Ovary (tissue), 7 donors: ENCODE measurements at regions not wholly inside any gene's neighbourhood (a gene's known extent, or its start where the extent isn't known, plus 50 kb on each side); places are given as distances from the start of the nearest gene placed in this dataset.

ENCODE experiments used
- DNase-seq, 5 donors: peaks; one replicate each; pipeline ENCODE4 v3.0.0-alpha.2; 2019 to 2020
- H3K27ac ChIP-seq, 2 donors: fragments of 200-600 bp; one replicate each; pipeline versions ENCODE4 v1.5.1 to v1.8.0; 2019 to 2022
- H3K27me3 ChIP-seq: fragments of 200-600 bp; one replicate; pipeline ENCODE4 v1.8.0; 2022
- H3K36me3 ChIP-seq: fragments of 200-600 bp; sonication (generic); one replicate; pipeline ENCODE4 v1.5.1; 2019
- H3K4me1 ChIP-seq: one replicate; pipeline ENCODE4 v1.8.1; 2013; ENCODE audit warnings: mild to moderate bottlenecking, moderate library complexity; ENCODE audit not compliant: insufficient read depth
- H3K4me3 ChIP-seq: fragments of 200-600 bp; sonication (generic); one replicate; pipeline ENCODE4 v1.5.1; 2017
- H3K9me3 ChIP-seq, 2 donors: fragments of 200-600 bp in 1 of 2; sonication (generic) in 1 of 2; one replicate each; pipeline versions ENCODE4 v1.5.1 to v1.8.1; 2013 to 2019; ENCODE audit warnings: mild to moderate bottlenecking in 1 of 2, moderate library complexity in 1 of 2
- EP300 ChIP-seq: sonication (generic); formaldehyde crosslinking; IDR thresholded peaks from one replicate; pipeline ENCODE4 v1.6.1; 2017; ENCODE audit warnings: antibody characterized with exemption
- POLR2A ChIP-seq: fragments of 450-650 bp; IDR thresholded peaks from one replicate; pipeline ENCODE4 v1.6.1; 2017; ENCODE audit warnings: antibody characterized with exemption, mild to moderate bottlenecking, moderate library complexity
- WGBS, 3 donors: extraction: QIAGEN DNeasy Blood & Tissue Kit in 1 of 3; methylation state at CpG; one replicate each; pipeline versions ENCODE4 v1.1.5 to v1.1.7; 2013 to 2017; 5-methylcytosine and 5-hydroxymethylcytosine counted together
- intact Hi-C, 4 donors: fragments of 100-400 bp; cut with DNase I; formaldehyde crosslinking; loops; one replicate each; pipeline versions ENCODE4 v1.11.0 to v1.15.1; 2022 to 2023
- TF ChIP-seq, protein P1 (sequence below), 3 donors: fragments of 450-650 bp in 2 of 3; fragments of 200-600 bp in 1 of 3; IDR thresholded peaks; one replicate each; pipeline versions ENCODE4 v1.5.1 to v1.8.0; 2016 to 2022; ENCODE audit warnings: antibody characterized with exemption in 3 of 3, mild to moderate bottlenecking in 1 of 3
- donor health status: DM: no; HTN: no; CAD: no; lungs with moderate emphysema.
- donor health status: DM: no; HTN: no; CAD: no.
- donor health status: Bipolar disorder and iron deficiency.
- donor health status: DM: no; HTN: no; CAD: no.
- donor health status: DM: yes; HTN: yes; CAD: no.

- Histone ChIP-seq H3K4me3 (no peak overlapping the region), H3K9me3 (no peaks in the 10 kb centered on the region), H3K4me1 (no peaks in the 10 kb centered on the region), H3K27ac (no peak overlapping the region), H3K27me3 (no peaks in the 10 kb centered on the region), H3K36me3 (no peaks in the 10 kb centered on the region)
- 39 to 41% (median 40%) methylated on average over 4 of the region's 4 CpGs for WGBS, 3 donors
- intact Hi-C loops, result no loop called here
- TF ChIP-seq POLR2A (no peak), EP300 (no peak)
- TF ChIP-seq, protein P1, sequence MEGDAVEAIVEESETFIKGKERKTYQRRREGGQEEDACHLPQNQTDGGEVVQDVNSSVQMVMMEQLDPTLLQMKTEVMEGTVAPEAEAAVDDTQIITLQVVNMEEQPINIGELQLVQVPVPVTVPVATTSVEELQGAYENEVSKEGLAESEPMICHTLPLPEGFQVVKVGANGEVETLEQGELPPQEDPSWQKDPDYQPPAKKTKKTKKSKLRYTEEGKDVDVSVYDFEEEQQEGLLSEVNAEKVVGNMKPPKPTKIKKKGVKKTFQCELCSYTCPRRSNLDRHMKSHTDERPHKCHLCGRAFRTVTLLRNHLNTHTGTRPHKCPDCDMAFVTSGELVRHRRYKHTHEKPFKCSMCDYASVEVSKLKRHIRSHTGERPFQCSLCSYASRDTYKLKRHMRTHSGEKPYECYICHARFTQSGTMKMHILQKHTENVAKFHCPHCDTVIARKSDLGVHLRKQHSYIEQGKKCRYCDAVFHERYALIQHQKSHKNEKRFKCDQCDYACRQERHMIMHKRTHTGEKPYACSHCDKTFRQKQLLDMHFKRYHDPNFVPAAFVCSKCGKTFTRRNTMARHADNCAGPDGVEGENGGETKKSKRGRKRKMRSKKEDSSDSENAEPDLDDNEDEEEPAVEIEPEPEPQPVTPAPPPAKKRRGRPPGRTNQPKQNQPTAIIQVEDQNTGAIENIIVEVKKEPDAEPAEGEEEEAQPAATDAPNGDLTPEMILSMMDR (IDR thresholded peaks at IDR 0.05), result no peak
- DNase-seq, result no peak
Observed at GRCh38 chr7:46661431-46661830, 740.4 kb upstream of the IGFBP3 start.

DNA sequence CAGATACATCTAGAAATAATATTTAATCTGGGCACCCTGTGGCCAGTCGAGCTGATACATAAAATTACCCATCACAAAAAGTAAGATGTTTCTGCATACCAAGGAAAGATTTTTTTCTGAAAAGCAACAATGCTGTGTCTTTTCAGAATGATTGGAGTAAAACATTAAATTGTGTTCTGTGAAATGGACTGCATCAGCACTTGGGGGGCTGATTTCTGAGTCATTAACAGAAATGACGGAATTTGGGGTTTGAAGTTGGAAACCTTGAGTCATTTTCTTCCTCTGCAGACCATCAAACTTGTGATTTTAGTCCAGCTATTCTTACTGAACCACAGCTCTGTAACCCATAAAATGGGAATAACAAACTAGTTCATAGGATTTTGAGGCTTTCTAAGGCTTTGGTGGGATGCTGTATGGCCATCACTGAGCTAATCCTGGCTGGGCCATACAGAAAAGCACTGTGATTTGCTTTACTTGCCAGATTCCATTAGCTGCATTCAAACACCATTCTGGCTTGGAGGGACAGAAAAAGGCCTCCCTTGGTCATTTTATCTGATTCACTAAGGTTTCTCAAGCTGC, 739.4 kb upstream of the IGFBP3 start:
- intact Hi-C loops, result no loop called here
- H3K27me3 ChIP-seq, result no peaks in the 10 kb centered on the region
- no peak overlapping the region for H3K27ac ChIP-seq
- H3K4me3 ChIP-seq, result no peak overlapping the region
- no peaks in the 10 kb centered on the region for H3K4me1 ChIP-seq
- TF ChIP-seq, protein P1 (IDR thresholded peaks at IDR 0.05), result no peak
- TF ChIP-seq POLR2A (no peak), EP300 (no peak)
- H3K36me3 ChIP-seq, result no peaks in the 10 kb centered on the region
- no peaks in the 10 kb centered on the region for H3K9me3 ChIP-seq
- no peak for DNase-seq
- WGBS, 3 donors, result 90 to 96% (median 95%) methylated on average over 2 of the region's 2 CpGs

- intact Hi-C loops, result no loop called here
- H3K4me1 ChIP-seq, result no peaks in the 10 kb centered on the region
- H3K27me3 ChIP-seq, result no peaks in the 10 kb centered on the region
- no peak overlapping the region for H3K27ac ChIP-seq
- DNase-seq, result no peak
- no peak overlapping the region for H3K4me3 ChIP-seq
- H3K9me3 ChIP-seq, result no peaks in the 10 kb centered on the region
- H3K36me3 ChIP-seq, result no peaks in the 10 kb centered on the region
- WGBS, 3 donors, result 97 to 100% (median 97%) methylated on average over 1 of the region's 1 CpG
- no peak for TF ChIP-seq EP300
Observed at GRCh38 chr7:46658281-46658680, 737.2 kb upstream of the IGFBP3 start.

GRCh38 chr7:46654546-46655443, 733.7 kb upstream of the IGFBP3 start:
- intact Hi-C loops, result no loop called here
- H3K27me3 ChIP-seq, result no peaks in the 10 kb centered on the region
- H3K9me3 ChIP-seq, result no peaks in the 10 kb centered on the region
- TF ChIP-seq POLR2A, result no peak
- TF ChIP-seq, protein P1 (IDR thresholded peaks at IDR 0.05), result no peak
- TF ChIP-seq EP300, result no peak
- H3K36me3 ChIP-seq, result no peaks in the 10 kb centered on the region
- H3K27ac ChIP-seq, result no peak overlapping the region
- no peak overlapping the region for H3K4me3 ChIP-seq
- no peaks in the 10 kb centered on the region for H3K4me1 ChIP-seq
- 78 to 89% (median 89%) methylated on average over 1 of the region's 1 CpG for WGBS, 3 donors
- DNase-seq, result no peak

DNA sequence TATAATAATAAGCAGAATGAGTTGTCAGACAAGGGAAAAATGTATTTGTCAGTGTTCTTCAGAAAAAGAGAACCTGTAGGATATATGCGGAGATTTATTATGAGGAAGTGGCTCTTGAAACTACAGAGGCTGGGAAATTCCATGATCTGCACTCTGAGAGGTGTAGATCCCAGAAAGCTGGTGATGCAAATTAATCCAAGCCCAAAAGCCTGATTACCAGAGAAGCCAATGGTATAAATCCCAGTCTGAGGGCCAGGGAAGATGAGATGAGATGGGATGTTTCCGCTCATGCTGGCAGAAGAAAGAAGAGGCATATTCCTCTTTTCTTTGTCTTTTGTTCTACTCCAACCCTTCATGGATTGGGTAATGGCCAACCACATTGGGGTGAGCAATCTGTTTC, 732.8 kb upstream of the IGFBP3 start:
- Histone ChIP-seq H3K27ac (no peak overlapping the region), H3K36me3 (no peaks in the 10 kb centered on the region), H3K4me1 (no peaks in the 10 kb centered on the region), H3K9me3 (no peaks in the 10 kb centered on the region), H3K4me3 (no peak overlapping the region), H3K27me3 (no peaks in the 10 kb centered on the region)
- intact Hi-C loops, result no loop called here
- TF ChIP-seq, protein P1 (IDR thresholded peaks at IDR 0.05), result no peak
- TF ChIP-seq EP300, result no peak
- no peak for TF ChIP-seq POLR2A
- no peak for DNase-seq
- 83 to 94% (median 92%) methylated on average over 2 of the region's 2 CpGs for WGBS, 3 donors
